ENCODE measurements at regions not wholly inside any gene's neighbourhood (a gene's known extent, or its start where the extent isn't known, plus 50 kb on each side); places are given as distances from the start of the nearest gene placed in this dataset.

DNA sequence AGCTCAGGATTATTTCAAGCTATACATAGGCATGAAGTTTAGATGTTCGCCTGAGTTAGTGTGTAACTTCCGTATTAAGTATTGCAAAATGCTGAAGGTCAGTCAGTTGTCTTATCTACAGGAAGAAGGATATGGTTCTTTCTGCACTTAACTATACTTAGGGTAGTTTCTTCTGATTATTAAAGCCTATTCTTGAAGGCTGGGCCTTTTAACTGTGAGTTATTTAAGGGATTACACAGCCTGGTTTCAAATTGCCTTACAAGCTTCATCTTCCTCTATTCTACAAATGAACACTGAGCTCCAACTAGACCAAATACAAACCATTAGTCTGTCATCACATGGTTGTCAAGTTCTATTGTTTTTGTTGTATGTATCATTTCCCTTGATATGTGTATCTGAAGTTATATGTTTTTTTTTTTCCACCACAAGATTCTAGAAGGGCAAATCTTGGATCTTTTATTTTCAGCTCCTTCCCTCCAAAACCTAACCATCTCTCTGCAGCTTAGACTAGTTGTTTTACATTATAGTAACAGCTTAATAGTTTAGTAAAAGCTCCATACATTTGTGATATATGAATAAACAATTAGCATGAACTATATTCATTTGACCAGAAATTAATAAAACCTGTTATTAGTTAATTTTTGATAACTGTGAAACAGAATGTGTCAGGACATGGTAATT is 272.9 kb upstream of the KCNMB2 start:
- Histone ChIP-seq H3K36me3 (no peaks in the 10 kb centered on the region), H3K27me3 (replicated peaks in 1 of 7) (no peaks in the 10 kb centered on the region), H3K4me3 (no peak overlapping the region), H3K4me1 (peaks cover 0 to 17% (median 6%) of the 10 kb centered on the region in 6 donors), H3K27ac (no peak overlapping the region), H3K9me3 (no peaks in the 10 kb centered on the region)
- intact Hi-C loops (cut with DNase I; ENCODE audit: low total_unique reads) = no loop called here
- DNase-seq = no peak
- TF ChIP-seq POLR2AphosphoS5 (IDR thresholded peaks at IDR 0.05) (no peak), POLR2A (IDR thresholded peaks at IDR 0.05) (no peak)
- TF ChIP-seq, protein P1, sequence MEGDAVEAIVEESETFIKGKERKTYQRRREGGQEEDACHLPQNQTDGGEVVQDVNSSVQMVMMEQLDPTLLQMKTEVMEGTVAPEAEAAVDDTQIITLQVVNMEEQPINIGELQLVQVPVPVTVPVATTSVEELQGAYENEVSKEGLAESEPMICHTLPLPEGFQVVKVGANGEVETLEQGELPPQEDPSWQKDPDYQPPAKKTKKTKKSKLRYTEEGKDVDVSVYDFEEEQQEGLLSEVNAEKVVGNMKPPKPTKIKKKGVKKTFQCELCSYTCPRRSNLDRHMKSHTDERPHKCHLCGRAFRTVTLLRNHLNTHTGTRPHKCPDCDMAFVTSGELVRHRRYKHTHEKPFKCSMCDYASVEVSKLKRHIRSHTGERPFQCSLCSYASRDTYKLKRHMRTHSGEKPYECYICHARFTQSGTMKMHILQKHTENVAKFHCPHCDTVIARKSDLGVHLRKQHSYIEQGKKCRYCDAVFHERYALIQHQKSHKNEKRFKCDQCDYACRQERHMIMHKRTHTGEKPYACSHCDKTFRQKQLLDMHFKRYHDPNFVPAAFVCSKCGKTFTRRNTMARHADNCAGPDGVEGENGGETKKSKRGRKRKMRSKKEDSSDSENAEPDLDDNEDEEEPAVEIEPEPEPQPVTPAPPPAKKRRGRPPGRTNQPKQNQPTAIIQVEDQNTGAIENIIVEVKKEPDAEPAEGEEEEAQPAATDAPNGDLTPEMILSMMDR (IDR thresholded peaks at IDR 0.05 in 8 of 11, conservative IDR thresholded peaks at IDR 0.05 in 3 of 11) = no peak
- 30 to 57% (median 41%) methylated on average over 2 of the region's 2 CpGs for WGBS, 5 donors

DNA sequence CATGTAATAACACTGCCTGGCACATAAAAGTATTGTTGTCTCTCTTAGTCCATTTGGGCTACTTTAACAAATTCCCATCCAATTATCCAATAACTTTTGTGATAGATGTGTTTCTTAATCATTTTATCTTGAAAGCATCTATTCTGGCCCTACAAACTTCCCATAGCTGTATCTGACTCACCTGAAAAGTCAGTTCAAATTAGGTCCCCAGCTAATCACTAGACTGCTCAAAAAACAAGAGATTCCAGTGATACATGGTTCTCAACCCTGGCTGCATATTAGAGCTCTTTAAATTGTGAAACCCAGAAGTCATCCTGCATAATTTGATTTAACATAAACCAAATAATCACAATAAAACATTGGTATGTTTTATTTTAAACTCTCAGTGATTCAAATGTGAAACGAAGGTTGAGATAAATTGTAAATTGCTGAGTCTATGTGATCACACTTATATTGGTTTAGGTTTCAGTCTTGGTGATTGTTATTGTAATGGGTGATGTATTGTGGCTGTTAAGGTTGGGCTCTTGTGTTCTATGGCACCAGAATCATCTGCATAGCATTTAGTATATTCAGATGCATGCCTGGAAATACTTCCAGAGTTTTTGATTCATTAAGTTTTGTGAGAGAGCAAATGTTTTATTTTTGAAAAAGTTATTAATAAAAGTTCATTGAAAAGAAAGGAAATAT is 268.9 kb upstream of the KCNMB2 start:
- 65 to 90% (median 80%) methylated on average over 1 of the region's 1 CpG for whole genome bisulfite sequencing, 5 donors
- peaks cover 0 to 11% (median 0%) of the 10 kb centered on the region in 6 donors for H3K4me1 ChIP-seq
- no peak for DNase-seq
- no peaks in the 10 kb centered on the region for H3K36me3 ChIP-seq
- no peaks in the 10 kb centered on the region for H3K27me3 ChIP-seq (replicated peaks in 1 of 7)
- intact Hi-C loops (cut with DNase I; ENCODE audit: low total_unique reads) = no loop called here
- no peak overlapping the region for H3K27ac ChIP-seq
- no peaks in the 10 kb centered on the region for H3K9me3 ChIP-seq
- TF ChIP-seq POLR2A (IDR thresholded peaks at IDR 0.05) = no peak
- TF ChIP-seq POLR2AphosphoS5 (IDR thresholded peaks at IDR 0.05) = no peak
- TF ChIP-seq, protein P1 (IDR thresholded peaks at IDR 0.05 in 8 of 11, conservative IDR thresholded peaks at IDR 0.05 in 3 of 11) = no peak
- H3K4me3 ChIP-seq = no peak overlapping the region

DNA sequence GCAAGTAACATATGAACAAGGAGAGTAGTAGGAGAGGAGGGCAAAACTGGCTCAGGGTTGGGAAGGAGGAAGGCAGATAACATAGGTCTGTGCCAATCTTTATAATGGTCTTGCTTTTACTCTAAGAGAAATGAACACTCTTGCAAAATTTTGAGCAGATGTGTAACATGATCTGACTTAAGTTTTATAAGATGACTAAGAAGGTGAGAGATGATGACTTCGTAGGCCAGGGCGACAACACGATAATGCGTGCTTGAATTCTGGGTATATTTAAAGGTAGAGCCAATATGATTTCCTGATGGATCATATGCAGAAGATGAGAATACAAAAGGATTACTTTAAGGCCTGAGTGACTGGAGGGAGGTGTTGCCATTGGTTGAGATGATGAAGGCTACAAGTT is 265.4 kb upstream of the KCNMB2 start:
- TF ChIP-seq POLR2A (IDR thresholded peaks at IDR 0.05) (no peak), POLR2AphosphoS5 (IDR thresholded peaks at IDR 0.05) (no peak)
- TF ChIP-seq, protein P1 (IDR thresholded peaks at IDR 0.05 in 8 of 11, conservative IDR thresholded peaks at IDR 0.05 in 3 of 11) = no peak
- WGBS, 5 donors = 92 to 98% (median 95%) methylated on average over 4 of the region's 4 CpGs
- Histone ChIP-seq H3K4me3 (no peak overlapping the region), H3K27ac (no peak overlapping the region), H3K27me3 (replicated peaks in 1 of 7) (no peaks in the 10 kb centered on the region), H3K4me1 (no peaks in the 10 kb centered on the region), H3K36me3 (no peaks in the 10 kb centered on the region), H3K9me3 (no peaks in the 10 kb centered on the region)
- intact Hi-C loops (cut with DNase I; ENCODE audit: low total_unique reads) = no loop called here
- no peak for DNase-seq

DNA sequence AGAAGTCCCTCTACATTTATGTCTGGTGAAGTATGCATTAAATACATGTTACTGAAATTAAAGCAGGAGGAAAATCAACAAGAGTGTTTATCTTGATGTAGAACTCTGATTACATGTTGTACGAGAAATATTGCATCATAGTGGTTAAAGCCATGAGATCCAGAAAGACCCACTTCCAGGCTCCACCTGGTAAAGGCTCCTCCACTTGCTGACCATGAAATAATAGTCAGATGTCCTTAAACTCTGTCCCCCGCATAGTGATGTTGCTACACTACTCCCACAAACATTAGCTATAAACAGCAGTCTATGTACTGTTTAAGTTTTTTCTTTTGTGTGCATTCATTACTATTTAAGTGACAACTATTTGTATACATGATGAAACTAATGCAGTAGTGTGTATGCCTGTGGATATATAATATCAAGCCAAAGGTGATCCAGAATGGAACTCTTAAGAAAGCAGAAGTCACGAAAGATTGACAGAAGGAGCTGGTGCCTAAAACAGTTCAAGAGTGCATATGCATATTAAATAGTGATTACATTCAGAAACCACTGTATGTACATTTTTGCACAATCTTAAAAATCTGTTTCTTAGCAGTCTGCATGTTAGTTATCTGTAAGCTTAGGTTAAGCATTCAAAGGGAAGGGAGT is 264.4 kb upstream of the KCNMB2 start:
- no peaks in the 10 kb centered on the region for H3K36me3 ChIP-seq
- H3K27me3 ChIP-seq (replicated peaks in 1 of 7) = no peaks in the 10 kb centered on the region
- 70 to 90% (median 81%) methylated on average over 3 of the region's 3 CpGs for WGBS, 5 donors
- DNase-seq = no peak
- H3K27ac ChIP-seq = no peak overlapping the region
- no peak for TF ChIP-seq POLR2A (IDR thresholded peaks at IDR 0.05)
- H3K9me3 ChIP-seq = no peaks in the 10 kb centered on the region
- intact Hi-C loops (cut with DNase I; ENCODE audit: low total_unique reads) = no loop called here
- no peak overlapping the region for H3K4me3 ChIP-seq
- H3K4me1 ChIP-seq = no peaks in the 10 kb centered on the region

Measured in spleen (tissue), 11 donors.